Neural cell (in vitro differentiated cells): ENCODE measurements at regions not wholly inside any gene's neighbourhood (a gene's known extent, or its start where the extent isn't known, plus 50 kb on each side); places are given as distances from the start of the nearest gene placed in this dataset.

Experiments
- H2AFZ ChIP-seq: fragments of 200-600, 300-800 bp; sonication (generic), shearing (Covaris generic); 2 replicates; pipeline ENCODE4 v1.6.0; 2014; ENCODE audit warnings: low read depth, mild to moderate bottlenecking, antibody characterized with exemption, low read length, moderate library complexity
- H3F3A ChIP-seq: fragments of 200-600 bp; shearing (Covaris generic); 2 replicates; pipeline ENCODE4 v1.6.1; 2016; ENCODE audit warnings: mild to moderate bottlenecking, moderate library complexity, mixed read lengths, antibody characterized with exemption, low read length; ENCODE audit not compliant: insufficient read depth, poor library complexity, severe bottlenecking
- H3K27ac ChIP-seq: fragments of 200-600, 300-800 bp; sonication (generic), shearing (Covaris generic); 2 replicates; pipeline ENCODE4 v1.5.1; 2014; ENCODE audit warnings: mild to moderate bottlenecking, low read length, moderate library complexity
- H3K27me3 ChIP-seq: fragments of 300-800, 200-600 bp; sonication (generic), shearing (Covaris generic); 2 replicates; pipeline ENCODE4 v1.6.0; 2014; ENCODE audit warnings: mild to moderate bottlenecking, low read depth, low read length, moderate library complexity; ENCODE audit not compliant: insufficient read depth
- H3K36me3 ChIP-seq: fragments of 300-800, 200-600 bp; sonication (generic), shearing (Covaris generic); 2 replicates; pipeline ENCODE4 v1.5.1; 2014; ENCODE audit warnings: mild to moderate bottlenecking, antibody characterized with exemption, low read length, moderate library complexity; ENCODE audit not compliant: insufficient read depth
- H3K4me2 ChIP-seq: fragments of 300-800, 200-600 bp; sonication (generic), shearing (Covaris generic); 2 replicates; pipeline ENCODE4 v1.6.0; 2014; ENCODE audit warnings: mild to moderate bottlenecking, low read length
- H3K4me3 ChIP-seq: fragments of 300-800, 200-600 bp; sonication (generic), shearing (Covaris generic); 2 replicates; pipeline ENCODE4 v1.5.1; 2014; ENCODE audit warnings: mild to moderate bottlenecking, low read length, moderate library complexity
- H3K79me2 ChIP-seq: fragments of 200-600 bp; shearing (Covaris generic); replicated peaks from 2 replicates; pipeline ENCODE4 v1.6.0; 2014; ENCODE audit warnings: mild to moderate bottlenecking, low read length, moderate library complexity; ENCODE audit not compliant: insufficient read depth
- H3K9ac ChIP-seq: fragments of 300-800, 200-600 bp; sonication (generic), shearing (Covaris generic); 2 replicates; pipeline ENCODE4 v1.6.1; 2016; ENCODE audit warnings: mild to moderate bottlenecking, low read length, mixed read lengths
- H3K9me2 ChIP-seq: fragments of 200-600 bp; shearing (Covaris generic); 2 replicates; pipeline ENCODE4 v1.6.1; 2016; ENCODE audit warnings: mild to moderate bottlenecking, low read length, mixed read lengths; ENCODE audit not compliant: insufficient read depth
- H3K9me3 ChIP-seq: fragments of 200-600, 300-800 bp; sonication (generic), shearing (Covaris generic); 2 replicates; pipeline ENCODE4 v1.6.1; 2016; ENCODE audit warnings: mild to moderate bottlenecking, mixed run types, low read length, moderate library complexity, mixed read lengths
- H4K20me1 ChIP-seq: fragments of 200-600 bp; shearing (Covaris generic); 2 replicates; pipeline ENCODE4 v1.6.1; 2016; ENCODE audit warnings: mild to moderate bottlenecking, mixed run types; ENCODE audit not compliant: insufficient read depth
- CTCF ChIP-seq: fragments of 450-650 bp; IDR thresholded peaks from 2 replicates; pipeline ENCODE4 v1.5.1; 2014; ENCODE audit warnings: antibody characterized with exemption, mild to moderate bottlenecking, moderate library complexity; ENCODE audit not compliant: poor library complexity, severe bottlenecking
- EP300 ChIP-seq: fragments of 450-650 bp; conservative IDR thresholded peaks from 2 replicates; pipeline ENCODE4 v1.6.1; 2014; ENCODE audit warnings: antibody characterized with exemption, mild to moderate bottlenecking, moderate library complexity; ENCODE audit not compliant: poor library complexity, severe bottlenecking
- EZH2 ChIP-seq: fragments of 200-600, 300-800 bp; shearing (Covaris generic), sonication (generic); IDR thresholded peaks from 2 replicates; pipeline ENCODE4 v1.6.1; 2014; ENCODE audit warnings: antibody characterized with exemption, low read length, borderline replicate concordance, mild to moderate bottlenecking; ENCODE audit not compliant: insufficient read depth, poor library complexity, severe bottlenecking
- MXI1 ChIP-seq: fragments of 450-650 bp; conservative IDR thresholded peaks from 2 replicates; pipeline ENCODE4 v1.6.1; 2014; ENCODE audit warnings: antibody characterized with exemption, mild to moderate bottlenecking; ENCODE audit not compliant: poor library complexity, severe bottlenecking
- POLR2AphosphoS5 ChIP-seq: IDR thresholded peaks from 2 replicates; pipeline ENCODE4 v1.6.1; 2012
- RAD21 ChIP-seq: fragments of 450-650 bp; conservative IDR thresholded peaks from 2 replicates; pipeline ENCODE4 v1.6.1; 2014; ENCODE audit warnings: antibody characterized with exemption, mild to moderate bottlenecking, moderate library complexity
- REST ChIP-seq: IDR thresholded peaks from 2 replicates; pipeline ENCODE4 v1.6.1; 2012; ENCODE audit warnings: borderline replicate concordance
- SMC3 ChIP-seq: fragments of 450-650 bp; conservative IDR thresholded peaks from 2 replicates; pipeline ENCODE4 v1.6.1; 2014; ENCODE audit warnings: antibody characterized with exemption, mild to moderate bottlenecking, moderate library complexity; ENCODE audit not compliant: poor library complexity
- TAF1 ChIP-seq: IDR thresholded peaks from 2 replicates; pipeline ENCODE4 v1.6.1; 2012; ENCODE audit warnings: low read depth

GRCh38 chr5:121608826-121609225 is 242.9 kb upstream of the FTMT start:
- Histone ChIP-seq H3K4me2 (no peak overlapping the region), H3K36me3 (no peaks in the 10 kb centered on the region), H3K27me3 (no peaks in the 10 kb centered on the region), H4K20me1 (no peaks in the 10 kb centered on the region), H3K79me2 (no peaks in the 10 kb centered on the region), H3F3A (no peaks in the 10 kb centered on the region), H2AFZ (no peak overlapping the region), H3K9me2 (no peaks in the 10 kb centered on the region), H3K4me3 (no peak overlapping the region), H3K9ac (no peak overlapping the region), H3K27ac (no peak overlapping the region), H3K9me3 (no peaks in the 10 kb centered on the region)
- TF ChIP-seq EP300: no peak
- no peak for TF ChIP-seq TAF1
- TF ChIP-seq POLR2AphosphoS5: no peak
- TF ChIP-seq MXI1: no peak
- no peak for TF ChIP-seq RAD21
- no peak for TF ChIP-seq REST
- no peak for TF ChIP-seq EZH2

- no peak overlapping the region for H3K4me2 ChIP-seq
- no peaks in the 10 kb centered on the region for H3K9me2 ChIP-seq
- no peaks in the 10 kb centered on the region for H3F3A ChIP-seq
- TF ChIP-seq SMC3 (no peak), EP300 (no peak), TAF1 (no peak), MXI1 (no peak), REST (no peak), EZH2 (no peak), RAD21 (no peak), POLR2AphosphoS5 (no peak), CTCF (no peak)
- H3K27me3 ChIP-seq: no peaks in the 10 kb centered on the region
- no peak overlapping the region for H3K9ac ChIP-seq
- no peak overlapping the region for H2AFZ ChIP-seq
- no peaks in the 10 kb centered on the region for H3K9me3 ChIP-seq
- no peaks in the 10 kb centered on the region for H3K79me2 ChIP-seq
- H3K4me3 ChIP-seq: no peak overlapping the region
- H3K36me3 ChIP-seq: no peaks in the 10 kb centered on the region
- no peak overlapping the region for H3K27ac ChIP-seq
- no peaks in the 10 kb centered on the region for H4K20me1 ChIP-seq
Measured at GRCh38 chr5:121624035-121624434, 227.6 kb upstream of the FTMT start.
